ENCODE measurements at regions not wholly inside any gene's neighbourhood (a gene's known extent, or its start where the extent isn't known, plus 50 kb on each side); places are given as distances from the start of the nearest gene placed in this dataset.

GRCh38 chr13:80168089-80168850 is 172.7 kb downstream of the SPRY2 start:
- TF ChIP-seq CTCF (optimal IDR thresholded peaks at IDR 0.05 in 1 of 3, IDR thresholded peaks at IDR 0.05 in 1 of 3, conservative IDR thresholded peaks at IDR 0.05 in 1 of 3; ENCODE audit: extremely low read depth in 1 of 3, insufficient read depth in 2 of 3, low read length in 3 of 3) (no peak), EZH2 (IDR thresholded peaks at IDR 0.05; ENCODE audit: low read length) (no peak)

All from keratinocyte (primary cell).